ENCODE measurements at regions not wholly inside any gene's neighbourhood (a gene's known extent, or its start where the extent isn't known, plus 50 kb on each side); places are given as distances from the start of the nearest gene placed in this dataset.

DNA sequence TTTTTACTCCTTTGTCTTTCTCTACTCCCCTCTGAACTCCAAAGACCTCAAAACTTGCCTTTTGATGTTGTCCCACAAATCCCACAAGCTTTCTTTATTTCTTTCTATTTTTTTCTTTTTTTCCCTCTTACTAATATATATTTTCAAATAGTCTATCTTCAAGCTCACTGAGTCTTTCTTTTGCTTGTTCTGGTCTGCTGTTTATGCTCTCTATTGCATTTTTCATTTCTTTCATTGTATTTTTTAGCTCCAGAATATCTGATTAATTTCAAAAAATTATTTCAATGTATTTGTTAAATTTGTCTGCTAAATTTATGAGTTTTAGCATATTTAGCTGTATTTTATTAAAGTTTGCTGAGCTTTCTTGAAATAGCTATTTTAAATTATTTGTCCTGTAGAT is 223.3 kb upstream of the IRX1 start:
- DNase-seq (ENCODE audit: low read depth, low spot score) = no peak
- in situ Hi-C loops (cut with HindIII; ENCODE audit: low sequenced_read_pairs) = no loop called here
- H3K4me3 ChIP-seq (ENCODE audit: low read depth, low read length) = no peak overlapping the region
- TF ChIP-seq, protein P1, sequence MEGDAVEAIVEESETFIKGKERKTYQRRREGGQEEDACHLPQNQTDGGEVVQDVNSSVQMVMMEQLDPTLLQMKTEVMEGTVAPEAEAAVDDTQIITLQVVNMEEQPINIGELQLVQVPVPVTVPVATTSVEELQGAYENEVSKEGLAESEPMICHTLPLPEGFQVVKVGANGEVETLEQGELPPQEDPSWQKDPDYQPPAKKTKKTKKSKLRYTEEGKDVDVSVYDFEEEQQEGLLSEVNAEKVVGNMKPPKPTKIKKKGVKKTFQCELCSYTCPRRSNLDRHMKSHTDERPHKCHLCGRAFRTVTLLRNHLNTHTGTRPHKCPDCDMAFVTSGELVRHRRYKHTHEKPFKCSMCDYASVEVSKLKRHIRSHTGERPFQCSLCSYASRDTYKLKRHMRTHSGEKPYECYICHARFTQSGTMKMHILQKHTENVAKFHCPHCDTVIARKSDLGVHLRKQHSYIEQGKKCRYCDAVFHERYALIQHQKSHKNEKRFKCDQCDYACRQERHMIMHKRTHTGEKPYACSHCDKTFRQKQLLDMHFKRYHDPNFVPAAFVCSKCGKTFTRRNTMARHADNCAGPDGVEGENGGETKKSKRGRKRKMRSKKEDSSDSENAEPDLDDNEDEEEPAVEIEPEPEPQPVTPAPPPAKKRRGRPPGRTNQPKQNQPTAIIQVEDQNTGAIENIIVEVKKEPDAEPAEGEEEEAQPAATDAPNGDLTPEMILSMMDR (IDR thresholded peaks at IDR 0.05; ENCODE audit: low read depth, low read length) = no peak

DNA sequence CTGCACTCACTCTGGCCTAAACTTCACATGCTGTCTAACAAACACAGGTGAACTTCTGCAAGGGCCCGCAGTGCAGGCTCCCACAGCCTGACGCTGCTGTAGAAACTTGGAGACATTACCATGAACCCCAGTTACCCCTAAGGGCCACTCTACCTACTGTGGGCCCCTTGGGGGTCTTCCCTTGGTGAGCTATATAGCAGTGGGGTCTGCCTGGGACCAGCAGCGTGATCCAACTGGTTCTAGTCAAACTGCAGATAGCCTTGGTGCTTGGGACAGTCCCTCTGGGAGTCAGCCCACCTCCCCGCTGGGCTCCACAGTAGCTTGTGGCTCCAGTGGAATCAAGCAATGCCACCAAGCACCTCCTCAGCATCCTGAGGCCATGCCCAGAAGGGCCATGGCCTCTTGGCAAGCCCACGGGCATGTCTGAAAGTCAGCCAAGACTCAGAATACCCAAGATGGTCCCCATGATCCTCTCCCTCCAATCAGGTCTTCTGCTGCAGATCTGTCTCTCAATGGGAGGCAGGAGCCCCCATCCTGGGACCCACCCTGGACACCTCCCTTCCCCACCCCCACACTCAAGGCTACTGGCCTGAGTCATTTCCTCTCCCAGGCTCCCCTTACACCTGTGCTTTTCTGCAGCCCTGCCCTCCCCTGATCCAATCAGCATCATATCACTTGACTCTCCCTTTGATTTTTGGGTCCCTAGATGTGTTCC is 230.0 kb upstream of the IRX1 start:
- no peak for DNase-seq (ENCODE audit: low read depth, low spot score)
- TF ChIP-seq, protein P1 (IDR thresholded peaks at IDR 0.05; ENCODE audit: low read depth, low read length) = no peak
- in situ Hi-C loops (cut with HindIII; ENCODE audit: low sequenced_read_pairs) = no loop called here
- no peak overlapping the region for H3K4me3 ChIP-seq (ENCODE audit: low read depth, low read length)

DNA sequence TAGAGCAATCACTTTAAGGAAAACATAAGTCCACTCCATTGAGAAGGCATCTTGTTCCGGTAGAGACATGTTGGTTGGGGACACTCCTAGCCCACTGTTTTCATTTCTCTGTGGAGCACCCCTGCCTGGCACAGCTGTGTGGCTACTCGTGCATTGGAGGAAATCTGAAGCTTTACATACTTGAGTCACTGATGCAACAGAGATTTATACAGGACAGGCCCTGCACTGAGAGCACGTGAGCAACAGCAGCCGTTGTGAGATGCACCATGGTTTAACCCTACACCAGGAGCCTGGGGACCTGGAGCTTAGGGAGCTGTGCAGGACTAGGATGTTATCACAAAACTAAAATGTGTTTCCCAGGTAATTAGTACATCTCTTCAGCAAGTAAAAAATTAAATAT is 230.7 kb upstream of the IRX1 start:
- in situ Hi-C loops (cut with HindIII; ENCODE audit: low sequenced_read_pairs) = no loop called here
- TF ChIP-seq, protein P1 (IDR thresholded peaks at IDR 0.05; ENCODE audit: low read depth, low read length) = no peak
- DNase-seq (ENCODE audit: low read depth, low spot score) = no peak
- no peak overlapping the region for H3K4me3 ChIP-seq (ENCODE audit: low read depth, low read length)

GRCh38 chr5:3364433-3364832 is 231.2 kb upstream of the IRX1 start:
- TF ChIP-seq, protein P1 (IDR thresholded peaks at IDR 0.05; ENCODE audit: low read depth, low read length) = no peak
- no peak for DNase-seq (ENCODE audit: low read depth, low spot score)
- in situ Hi-C loops (cut with HindIII; ENCODE audit: low sequenced_read_pairs) = no loop called here
- H3K4me3 ChIP-seq (ENCODE audit: low read depth, low read length) = no peak overlapping the region

GRCh38 chr5:3362606-3362910 is 233.1 kb upstream of the IRX1 start:
- TF ChIP-seq, protein P1 (IDR thresholded peaks at IDR 0.05; ENCODE audit: low read depth, low read length) = no peak
- in situ Hi-C loops (cut with HindIII; ENCODE audit: low sequenced_read_pairs) = no loop called here
- H3K4me3 ChIP-seq (ENCODE audit: low read depth, low read length) = no peak overlapping the region
- DNase-seq (ENCODE audit: low read depth, low spot score) = no peak

DNA sequence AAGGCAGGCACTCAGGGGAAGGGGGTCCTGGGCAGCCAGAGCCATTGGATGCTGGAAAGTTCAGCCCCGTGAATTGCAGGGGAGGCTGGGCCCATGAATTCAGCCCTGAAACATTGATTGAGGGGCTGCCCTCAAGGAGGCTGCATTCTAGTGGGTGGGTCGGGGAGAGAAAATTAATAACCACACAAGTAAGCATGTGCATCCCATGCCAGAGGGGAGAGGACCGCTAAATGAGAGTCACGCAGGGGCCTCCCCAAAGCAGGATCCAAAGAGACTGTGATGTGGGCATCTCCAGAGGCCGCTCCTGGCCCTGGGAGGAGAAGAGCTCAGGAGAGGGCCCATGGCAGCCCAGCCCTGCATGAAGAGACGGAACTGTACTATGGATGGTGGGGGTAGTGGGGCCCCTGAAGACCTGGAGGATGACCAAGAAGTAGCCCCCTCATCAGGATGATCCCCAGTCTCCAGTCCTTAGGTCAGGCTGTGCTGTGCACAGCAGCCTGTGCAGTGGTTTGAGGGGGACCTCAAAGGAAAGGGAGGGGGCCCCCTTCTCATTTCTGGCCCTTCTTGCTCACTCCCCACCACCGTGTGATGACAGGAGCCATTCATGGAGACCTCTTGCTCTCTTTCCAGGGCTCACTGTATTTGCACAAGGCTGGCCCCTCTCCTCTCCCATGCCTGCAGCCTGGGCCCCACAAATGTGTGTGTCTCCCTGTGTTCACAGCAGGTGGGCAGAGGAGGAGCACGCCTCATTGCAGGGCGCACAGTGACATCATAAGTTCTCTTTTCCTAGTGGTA is 233.6 kb upstream of the IRX1 start:
- TF ChIP-seq, protein P1 (IDR thresholded peaks at IDR 0.05; ENCODE audit: low read depth, low read length) = no peak
- no peak for DNase-seq (ENCODE audit: low read depth, low spot score)
- in situ Hi-C loops (cut with HindIII; ENCODE audit: low sequenced_read_pairs) = no loop called here
- H3K4me3 ChIP-seq (ENCODE audit: low read depth, low read length) = no peak overlapping the region

All from astrocyte of the spinal cord (primary cell).